ENCODE measurements at regions not wholly inside any gene's neighbourhood (a gene's known extent, or its start where the extent isn't known, plus 50 kb on each side); places are given as distances from the start of the nearest gene placed in this dataset.
"Not testable (repeated sequence)": the region's sequence is repeated elsewhere in the genome, so short reads cannot be mapped to it uniquely, and the experiment has no call there.

DNA sequence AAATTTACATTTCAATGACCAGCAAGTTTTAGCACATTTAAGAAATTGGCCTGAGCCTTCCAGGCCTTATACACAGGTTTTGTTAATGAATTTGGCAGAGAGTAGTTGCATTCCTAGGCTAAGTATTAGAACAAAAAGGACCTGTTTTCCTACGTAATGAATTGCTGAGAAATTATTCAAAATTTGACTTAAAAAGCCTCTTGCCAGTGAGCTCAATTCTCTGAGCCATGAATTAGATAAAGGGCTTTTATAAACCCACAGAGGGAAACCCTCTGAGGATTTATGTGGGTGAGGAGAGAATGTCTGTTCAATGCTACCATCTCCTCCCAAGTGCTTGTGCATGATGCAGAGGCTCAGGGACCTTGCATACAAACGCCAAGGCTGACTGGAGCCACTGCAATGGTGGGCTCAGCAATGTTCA lies 94.5 kb upstream of the PELI2 start:
- DNase-seq (ENCODE audit: low read depth in 4 of 4, low spot score in 3 of 4) = no peak

DNA sequence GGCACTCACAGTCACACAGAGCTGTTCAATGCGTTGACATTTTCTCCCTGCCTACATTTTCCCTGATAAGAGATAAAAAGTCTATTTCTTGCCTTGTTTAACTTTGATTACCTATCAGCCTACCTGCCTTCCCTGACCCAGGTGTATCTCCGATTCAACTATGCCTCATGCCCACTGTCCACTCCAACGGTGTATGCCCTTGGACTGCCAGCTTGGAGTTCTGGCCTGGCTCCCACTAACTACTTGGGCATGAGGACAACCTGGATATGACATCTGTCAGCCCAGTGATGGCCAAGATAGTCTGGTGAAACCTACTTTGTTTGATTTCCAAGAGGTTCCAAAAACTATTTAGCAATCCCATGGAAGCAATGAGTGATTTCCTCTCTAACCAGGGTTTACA lies 93.0 kb upstream of the PELI2 start:
- no peak for DNase-seq (ENCODE audit: low read depth in 4 of 4, low spot score in 3 of 4)

DNA sequence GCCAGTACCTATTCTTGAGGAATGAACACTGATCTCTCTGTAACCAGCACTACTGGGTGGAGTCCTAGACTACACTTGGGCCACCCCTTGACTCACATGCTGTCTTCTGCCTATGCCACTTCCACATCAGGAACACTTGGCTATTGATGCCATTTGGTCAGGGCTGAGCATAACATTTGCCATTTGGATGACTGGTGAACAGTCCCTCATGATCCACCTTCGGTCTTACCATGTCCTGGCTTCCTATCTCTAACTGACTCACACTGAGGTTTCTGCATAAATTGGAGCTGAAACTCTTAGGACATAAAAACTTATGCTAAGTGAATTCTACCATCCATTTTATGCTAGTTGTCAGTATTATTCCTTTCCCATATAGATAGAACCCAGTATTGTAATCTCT lies 91.7 kb upstream of the PELI2 start:
- no peak for DNase-seq (ENCODE audit: low read depth in 4 of 4, low spot score in 3 of 4)

DNA sequence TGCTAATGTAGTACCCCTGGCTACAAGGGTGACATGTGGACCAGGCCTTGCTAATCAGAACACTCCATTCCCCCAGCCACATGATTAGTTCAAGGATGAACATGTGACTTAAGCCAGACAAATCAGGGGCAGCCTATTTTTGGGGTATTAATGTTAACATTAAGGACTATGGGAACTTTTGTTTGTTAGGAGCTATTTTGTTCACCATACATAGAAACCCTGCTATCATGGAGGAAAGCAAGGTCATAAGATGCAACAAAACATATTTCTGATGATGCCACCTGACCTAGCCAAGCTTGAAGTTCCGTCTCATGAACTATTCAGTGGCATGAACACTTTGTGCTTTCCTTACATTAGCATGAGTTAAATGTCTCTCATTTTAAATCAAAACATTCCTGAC lies 90.8 kb upstream of the PELI2 start:
- DNase-seq (ENCODE audit: low read depth in 4 of 4, low spot score in 3 of 4) = no peak

DNA sequence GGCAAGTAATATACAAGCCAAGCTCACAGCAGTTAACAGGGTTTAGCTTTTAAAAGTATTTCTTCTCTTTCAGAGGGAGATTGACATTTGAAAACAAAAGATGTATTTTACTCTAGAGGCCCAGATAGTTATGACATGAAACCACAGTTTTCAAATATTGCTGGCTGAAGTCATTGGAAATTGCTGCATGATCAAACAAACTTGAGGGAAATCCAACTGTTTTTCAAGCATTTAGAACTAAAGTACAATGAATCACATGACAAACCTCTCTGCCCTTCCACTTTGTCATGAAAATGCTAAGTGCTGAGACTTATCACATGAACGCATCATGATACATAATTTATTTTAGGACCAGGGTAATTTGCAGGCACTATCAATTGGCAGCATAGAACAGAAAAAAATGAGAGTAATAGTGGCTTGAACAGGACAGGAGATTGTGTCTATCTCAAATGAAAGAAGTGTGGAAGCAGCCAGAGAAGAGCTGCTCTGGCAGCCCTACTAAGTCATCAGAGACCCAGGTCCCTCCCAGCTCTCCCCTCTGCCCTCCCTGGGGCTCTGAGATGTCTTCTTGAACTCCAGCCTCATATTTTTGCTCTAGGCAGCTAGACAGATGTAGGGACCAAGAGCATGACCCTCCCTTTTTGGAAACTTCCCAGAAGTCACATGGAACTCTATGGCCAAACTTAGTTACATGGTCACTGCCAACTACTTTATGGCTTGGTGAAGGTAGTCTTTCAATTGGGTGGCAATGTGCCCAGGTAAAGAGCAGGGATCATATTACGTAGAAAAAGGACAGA lies 90.1 kb upstream of the PELI2 start:
- no peak for DNase-seq (ENCODE audit: low read depth in 4 of 4, low spot score in 3 of 4)

DNA sequence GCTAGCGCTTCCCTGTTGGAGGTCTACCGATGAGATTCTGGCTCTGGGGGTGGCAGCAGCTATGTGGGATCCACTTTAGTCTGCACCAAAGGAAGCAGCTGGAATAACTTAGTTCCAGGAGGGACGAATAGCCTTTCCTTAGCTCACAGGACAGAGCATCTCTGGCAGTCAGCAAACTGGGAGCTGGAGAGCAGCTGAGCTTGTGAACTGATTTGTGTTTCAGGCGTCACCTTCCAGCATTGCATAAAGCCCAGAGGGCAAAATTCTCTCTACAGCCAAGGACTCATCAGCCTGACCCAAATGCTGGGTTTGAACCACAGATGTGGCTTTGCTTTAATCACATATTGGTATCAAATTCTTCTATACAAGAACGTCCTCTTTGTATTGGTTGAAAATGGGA lies 81.9 kb upstream of the PELI2 start:
- no peak for DNase-seq (ENCODE audit: low read depth in 4 of 4, low spot score in 3 of 4)

DNA sequence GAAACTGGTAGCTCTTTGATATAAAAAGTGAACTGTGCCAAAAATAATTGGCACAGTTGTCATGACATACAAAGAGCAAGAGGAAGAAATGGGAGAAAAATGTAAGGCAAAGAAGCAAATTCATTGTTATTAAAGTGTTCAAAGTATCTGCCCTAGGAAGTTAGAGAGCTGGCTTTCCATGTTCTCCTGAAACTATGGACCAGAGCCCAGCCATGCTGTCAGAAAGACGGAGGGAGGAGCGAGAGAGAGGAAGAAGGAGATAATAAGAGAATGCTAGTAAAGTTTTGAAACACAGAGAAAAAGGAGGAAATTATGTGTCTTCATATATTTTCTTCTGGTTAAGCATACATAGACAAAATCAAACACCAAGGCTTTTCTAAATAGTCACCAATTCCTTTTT lies 78.1 kb upstream of the PELI2 start:
- DNase-seq (ENCODE audit: low read depth in 4 of 4, low spot score in 3 of 4) = no peak

DNA sequence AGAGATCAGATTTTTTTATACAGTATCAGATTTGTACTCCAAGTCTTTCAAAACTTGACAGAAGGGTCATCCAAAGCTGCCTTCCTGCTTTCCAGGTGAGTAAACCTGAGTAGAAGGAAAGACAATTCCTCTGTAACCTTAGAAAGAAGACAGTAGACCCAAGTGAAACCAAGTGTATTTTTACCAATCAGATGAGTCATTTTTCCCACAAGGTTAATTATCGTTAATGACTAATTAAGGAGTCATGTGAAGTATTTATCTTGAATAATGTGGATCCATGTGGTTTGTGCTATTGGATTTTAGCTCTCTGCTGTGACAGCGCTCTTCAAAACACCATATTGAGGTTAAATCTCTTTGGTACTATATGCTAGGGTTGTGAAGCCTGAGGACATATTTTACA lies 74.0 kb upstream of the PELI2 start:
- DNase-seq (ENCODE audit: low read depth in 4 of 4, low spot score in 3 of 4) = no peak

DNA sequence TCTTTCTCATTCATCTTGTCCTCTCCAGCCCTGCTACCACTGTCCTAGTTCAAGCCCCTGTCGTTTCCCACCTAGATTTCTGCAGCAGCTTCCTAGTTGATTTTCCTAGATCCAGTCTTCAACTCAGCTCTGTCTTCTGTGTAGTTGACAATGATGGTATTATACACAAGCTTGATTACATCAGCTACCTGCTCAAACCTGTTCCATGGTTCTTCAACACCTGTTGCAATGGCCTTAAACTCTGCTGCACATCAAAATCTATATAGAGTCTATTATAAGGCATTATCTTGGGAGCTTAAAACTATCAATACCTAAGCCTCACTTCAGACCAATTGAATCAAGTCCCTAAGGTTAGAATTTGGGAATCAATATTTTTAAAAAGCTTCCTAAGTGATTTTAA lies 71.7 kb upstream of the PELI2 start:
- no peak for DNase-seq (ENCODE audit: low read depth in 4 of 4, low spot score in 3 of 4)

DNA sequence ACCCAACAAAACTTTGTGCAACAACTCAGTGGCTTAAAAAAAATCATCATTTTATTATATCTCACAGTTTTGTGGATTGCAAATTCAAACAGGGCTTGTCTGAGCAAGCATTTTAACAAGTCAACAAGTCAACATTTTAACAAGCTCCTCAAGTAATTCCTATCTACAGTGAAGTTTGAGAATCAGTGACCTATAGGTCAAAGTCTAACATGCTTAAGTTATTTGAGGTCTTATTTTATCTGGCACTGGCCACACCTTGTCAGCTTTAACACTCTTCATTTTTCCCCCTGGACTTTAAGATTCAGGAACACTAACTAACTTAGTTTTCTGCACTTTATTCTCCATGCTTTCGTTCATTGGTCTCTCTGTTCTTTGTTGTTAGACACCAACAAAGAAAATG lies 71.2 kb upstream of the PELI2 start:
- no peak for DNase-seq (ENCODE audit: low read depth in 4 of 4, low spot score in 3 of 4)

DNA sequence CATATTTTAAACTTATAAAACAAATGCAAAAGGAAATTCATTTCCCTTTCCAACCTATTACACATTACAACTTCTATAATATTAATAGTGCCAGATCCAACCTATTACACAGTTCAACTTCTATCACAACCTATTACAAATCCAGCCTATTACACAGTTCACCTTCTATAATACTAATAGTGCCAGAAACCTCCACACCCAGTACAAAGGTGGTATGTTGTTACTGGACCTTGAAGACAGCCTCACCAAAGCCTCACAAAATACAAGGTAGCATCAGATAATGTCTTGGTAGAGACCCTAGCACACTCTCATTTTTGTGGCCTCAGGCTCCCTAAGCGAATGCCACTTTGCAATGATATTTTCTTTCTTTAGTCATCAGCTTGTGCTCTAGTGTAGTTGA lies 68.7 kb upstream of the PELI2 start:
- no peak for DNase-seq (ENCODE audit: low read depth in 4 of 4, low spot score in 3 of 4)

DNA sequence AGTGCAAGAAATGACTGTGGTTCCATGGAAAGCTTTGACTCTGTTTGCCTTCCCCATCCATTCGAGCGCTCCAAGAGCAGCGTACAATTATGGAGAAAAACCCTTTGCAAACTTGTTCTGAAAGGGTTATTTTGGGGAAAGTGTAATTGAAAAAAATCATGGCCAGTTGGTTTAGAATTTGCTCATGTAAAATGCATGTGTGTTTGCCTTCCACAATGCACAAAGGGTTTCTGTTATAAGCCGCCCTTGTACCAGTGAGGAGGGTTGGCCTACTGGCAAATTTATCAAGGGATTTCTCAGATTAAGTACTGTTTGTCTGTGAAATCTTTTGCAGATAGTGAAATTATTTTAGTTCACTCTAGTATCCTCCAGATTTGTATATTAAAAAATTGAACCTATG lies 62.7 kb upstream of the PELI2 start:
- DNase-seq (ENCODE audit: low read depth in 4 of 4, low spot score in 3 of 4) = no peak

DNA sequence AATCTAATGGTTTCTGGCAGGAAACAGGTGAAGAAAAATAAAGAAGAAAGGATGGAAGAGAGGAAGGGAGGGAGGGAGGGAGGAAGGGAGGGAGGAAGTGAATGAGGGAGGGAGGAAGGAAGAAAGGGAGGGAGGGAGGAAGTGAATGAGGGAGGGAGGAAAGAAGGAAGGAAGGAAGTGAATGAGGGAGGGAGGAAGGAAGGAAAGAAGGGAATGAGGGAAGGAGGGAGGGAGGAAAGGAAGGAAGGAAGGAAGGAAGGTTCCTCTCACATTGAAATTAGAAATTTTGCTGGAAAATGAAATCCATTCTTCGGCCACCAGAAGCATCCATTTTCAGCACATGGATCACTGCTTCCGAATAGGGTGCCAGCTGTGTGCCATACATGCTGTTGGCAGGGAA lies 62.2 kb upstream of the PELI2 start:
- DNase-seq (ENCODE audit: low read depth in 4 of 4, low spot score in 3 of 4) = no peak

DNA sequence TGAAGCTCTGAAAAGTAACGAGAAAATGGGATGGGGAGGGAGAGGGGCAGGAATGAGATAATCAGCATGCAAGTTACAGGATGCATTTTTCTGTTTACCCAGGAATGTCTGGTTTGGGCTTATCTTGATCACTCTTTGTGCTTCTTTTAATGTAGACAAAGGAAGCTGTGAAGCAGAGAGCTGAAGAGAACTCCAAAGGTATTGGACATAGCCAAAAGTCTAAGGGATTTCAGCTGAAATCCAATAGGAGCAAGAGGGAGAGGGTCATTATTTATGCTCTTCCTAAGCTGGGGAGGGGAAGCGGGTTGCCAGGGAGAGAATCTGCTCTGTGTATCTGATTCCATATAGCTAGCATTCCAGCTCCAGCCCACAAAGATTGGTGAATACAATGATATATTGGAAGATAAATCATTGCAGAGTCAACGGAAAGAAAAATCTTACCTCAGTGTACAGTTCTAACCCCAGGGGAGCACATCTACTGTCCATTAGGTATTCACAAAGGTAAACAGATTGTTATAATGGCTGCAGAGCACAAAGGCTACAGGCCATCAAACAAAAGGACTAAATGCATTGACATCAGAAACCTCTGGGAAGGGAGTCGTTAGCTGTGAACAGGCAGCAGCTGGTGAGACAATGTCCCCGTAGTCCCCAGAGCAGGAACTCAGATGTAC lies 61.0 kb upstream of the PELI2 start:
- no peak for DNase-seq (ENCODE audit: low read depth in 4 of 4, low spot score in 3 of 4)

DNA sequence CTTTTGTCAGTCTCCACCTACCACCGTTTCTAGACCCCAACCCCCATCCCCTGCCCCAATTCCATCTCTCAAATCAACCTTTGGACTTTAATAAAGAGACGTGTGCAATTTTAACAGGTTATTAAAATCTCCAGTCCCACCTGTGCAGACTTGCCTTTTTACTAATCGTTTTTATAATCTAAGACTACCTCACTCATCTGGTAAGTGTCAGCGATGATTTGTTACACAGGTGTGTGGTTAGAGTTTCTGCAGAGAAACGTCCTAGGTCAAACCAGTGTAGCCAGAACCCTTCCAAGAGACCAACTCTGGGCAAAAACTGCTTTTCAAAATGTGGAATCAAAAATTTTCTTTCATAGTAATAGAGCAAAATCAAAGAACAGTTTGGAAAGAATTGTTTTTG lies 60.4 kb upstream of the PELI2 start:
- DNase-seq (ENCODE audit: low read depth in 4 of 4, low spot score in 3 of 4) = no peak

DNA sequence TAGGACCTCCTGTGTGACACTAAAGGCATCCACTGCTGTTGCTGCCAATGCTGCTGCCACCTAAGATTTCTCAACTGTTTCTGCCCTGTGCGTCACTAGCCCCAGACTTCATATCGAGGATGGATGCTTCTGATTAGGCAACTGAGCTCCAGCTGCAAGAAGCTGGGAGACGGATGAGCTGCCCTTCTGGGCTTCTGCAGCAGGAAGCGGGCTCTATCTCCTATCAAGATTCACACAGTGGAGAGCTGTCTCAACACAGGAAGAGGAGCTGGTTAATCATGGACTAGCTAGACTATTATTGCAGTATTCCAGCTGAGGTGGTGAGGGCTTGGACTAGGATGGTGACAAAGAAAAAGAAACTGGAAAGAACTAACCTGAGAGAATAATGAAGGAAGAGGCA lies 59.2 kb upstream of the PELI2 start:
- no peak for DNase-seq (ENCODE audit: low read depth in 4 of 4, low spot score in 3 of 4)

DNA sequence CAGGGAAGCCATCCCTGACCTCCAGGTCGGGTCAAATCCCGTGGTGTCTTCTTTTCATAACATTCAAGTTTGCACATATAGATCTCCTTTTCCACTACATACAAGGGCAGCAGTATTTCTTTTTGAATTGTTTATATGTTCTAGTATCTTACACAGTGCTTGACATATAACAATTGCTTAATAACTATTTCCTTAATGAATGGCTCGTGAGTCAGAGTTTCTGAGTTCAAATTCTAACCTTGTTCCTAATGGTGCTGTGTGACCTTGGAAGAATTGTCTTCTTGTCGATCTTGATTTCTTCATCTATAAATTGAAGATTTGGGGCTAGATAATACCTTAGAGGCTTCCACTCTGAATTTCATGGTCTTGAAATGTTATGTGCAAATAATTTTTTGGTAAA lies 57.2 kb upstream of the PELI2 start:
- DNase-seq (ENCODE audit: low read depth in 4 of 4, low spot score in 3 of 4) = no peak

DNA sequence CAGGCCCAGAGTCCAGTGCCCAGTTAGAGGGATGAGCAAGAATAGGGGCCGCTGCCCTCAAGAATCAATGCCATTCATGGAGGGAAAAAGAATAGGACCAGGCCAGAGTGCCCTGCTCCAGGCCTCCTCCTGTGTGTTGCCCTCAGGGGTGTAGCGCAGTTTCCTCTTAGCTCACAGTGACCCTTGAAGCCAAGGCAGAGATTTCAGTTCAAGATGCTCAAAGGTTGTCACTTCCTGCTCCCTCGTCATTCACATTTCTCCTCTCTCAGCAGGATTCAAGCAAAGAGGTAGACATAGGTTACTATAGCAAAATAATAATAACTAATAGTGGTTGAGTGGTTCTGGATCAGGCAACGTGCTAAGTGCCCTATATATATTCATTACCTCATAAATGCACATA lies 55.1 kb upstream of the PELI2 start:
- no peak for DNase-seq (ENCODE audit: low read depth in 4 of 4, low spot score in 3 of 4)

DNA sequence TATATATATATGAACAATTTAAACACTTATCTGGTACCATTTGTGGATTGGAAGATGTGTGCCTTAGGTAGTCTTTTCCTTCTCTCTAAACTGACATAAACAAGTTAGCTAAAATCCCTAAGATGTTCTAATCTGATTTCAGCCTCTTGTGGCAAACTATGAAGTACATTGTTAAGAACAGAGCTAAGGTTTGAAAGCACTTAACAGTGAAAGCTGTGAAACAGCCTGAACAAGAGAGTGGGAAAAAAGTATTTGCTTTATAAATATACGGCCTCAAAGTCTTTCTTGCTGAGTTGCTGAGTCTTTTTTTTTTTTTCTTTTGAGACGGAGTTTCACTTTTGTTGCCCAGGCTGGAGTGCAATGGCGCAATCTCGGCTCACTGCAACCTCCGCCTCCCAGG lies 53.7 kb upstream of the PELI2 start:
- no peak for DNase-seq (ENCODE audit: low read depth in 4 of 4, low spot score in 3 of 4)

DNA sequence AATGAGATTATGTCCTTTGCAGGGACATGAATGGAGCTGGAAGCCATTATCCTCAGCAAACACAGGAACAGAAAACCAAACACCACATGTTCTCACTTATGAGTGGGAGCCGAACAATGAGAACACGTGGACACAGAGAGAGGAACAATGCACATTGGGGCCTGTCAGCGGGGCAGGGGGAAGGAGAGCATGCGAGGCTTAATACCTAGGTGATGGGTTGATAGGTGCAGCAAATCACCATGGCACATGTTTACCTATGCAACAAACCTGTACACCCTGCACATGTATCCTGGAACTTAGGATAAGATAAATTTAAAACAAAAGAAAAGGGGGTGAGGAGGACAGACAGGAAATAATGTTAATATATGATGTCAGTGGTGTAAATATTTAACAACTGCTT lies 53.0 kb upstream of the PELI2 start:
- not testable (repeated sequence) for DNase-seq (ENCODE audit: low read depth in 4 of 4, low spot score in 3 of 4)

DNA sequence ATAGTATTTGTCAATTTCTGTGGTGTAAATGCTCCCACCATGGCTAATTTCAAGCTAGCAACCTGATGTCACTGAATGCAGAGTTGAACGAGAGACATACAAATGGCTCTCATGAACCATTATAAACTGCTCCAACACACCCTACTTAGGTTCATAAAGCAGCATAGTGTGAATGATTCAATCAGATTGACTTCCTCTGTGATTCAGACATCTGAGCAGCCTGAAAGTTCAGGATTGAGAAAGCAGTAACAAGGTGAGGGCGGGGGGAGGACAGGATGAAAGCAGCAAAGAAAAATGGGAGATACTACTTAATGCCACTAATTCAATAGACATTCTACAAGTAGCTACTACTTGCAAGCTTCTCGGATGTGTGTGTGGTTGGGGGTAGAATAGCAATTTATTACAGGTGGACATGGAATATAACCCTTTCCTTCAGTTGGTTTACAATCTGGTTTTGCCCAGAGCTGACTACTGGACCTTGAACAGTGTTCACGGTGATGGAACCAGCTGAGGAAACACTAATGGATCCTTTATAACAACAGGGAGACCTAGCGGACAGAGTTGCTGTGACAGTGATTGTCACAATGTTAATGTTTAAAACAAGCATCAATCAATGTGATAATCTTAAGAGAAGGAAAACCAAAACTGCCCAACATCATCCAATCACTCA lies 52.5 kb upstream of the PELI2 start:
- no peak for DNase-seq (ENCODE audit: low read depth in 4 of 4, low spot score in 3 of 4)

Measured in right renal pelvis (tissue), 4 donors.